GM23248 (cell line): ENCODE measurements at regions not wholly inside any gene's neighbourhood (a gene's known extent, or its start where the extent isn't known, plus 50 kb on each side); places are given as distances from the start of the nearest gene placed in this dataset.

Experiments
- EZH2 ChIP-seq: fragments of 200-600 bp; sonication (generic); IDR thresholded peaks from 2 replicates; pipeline ENCODE4 v1.6.1; 2018; ENCODE audit warnings: antibody characterized with exemption, mild to moderate bottlenecking; ENCODE audit not compliant: insufficient read depth, poor library complexity, severe bottlenecking
- EZH2phosphoT487 ChIP-seq: fragments of 200-600 bp; sonication (generic); IDR thresholded peaks from 2 replicates; pipeline ENCODE4 v1.6.1; 2018; ENCODE audit warnings: antibody characterized with exemption, moderate library complexity, mild to moderate bottlenecking, low read depth; ENCODE audit not compliant: insufficient read depth

DNA sequence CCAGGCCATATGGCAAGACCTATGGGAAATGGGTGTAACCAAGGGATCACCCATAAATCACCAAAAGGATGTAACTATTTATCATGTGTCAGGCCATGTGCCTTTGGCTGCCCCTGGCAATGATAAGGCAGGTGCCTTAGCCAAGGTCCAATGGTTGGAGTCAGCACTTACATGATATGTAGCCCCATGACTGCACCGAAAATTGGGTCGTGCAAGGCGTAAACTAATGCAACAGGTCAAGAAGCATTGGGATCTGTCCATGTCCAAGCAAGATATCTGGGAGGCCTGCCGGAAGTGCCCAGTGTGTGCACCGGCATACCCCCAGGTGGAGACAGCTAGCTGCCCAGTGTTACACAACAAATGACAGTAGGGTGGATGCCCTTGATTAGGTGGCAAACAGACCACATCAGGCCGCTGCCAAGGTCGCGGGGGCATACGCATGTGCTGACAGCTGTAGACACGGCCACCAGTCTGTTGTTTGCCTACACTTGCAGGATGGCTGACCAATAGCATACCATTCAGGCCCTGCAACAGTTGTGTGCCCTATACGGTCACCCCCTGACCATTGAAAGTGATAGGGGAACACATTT lies 698.2 kb upstream of the AGA start:
- TF ChIP-seq EZH2 (no peak), EZH2phosphoT487 (no peak)
